ENCODE measurements at regions not wholly inside any gene's neighbourhood (a gene's known extent, or its start where the extent isn't known, plus 50 kb on each side); places are given as distances from the start of the nearest gene placed in this dataset.

DNA sequence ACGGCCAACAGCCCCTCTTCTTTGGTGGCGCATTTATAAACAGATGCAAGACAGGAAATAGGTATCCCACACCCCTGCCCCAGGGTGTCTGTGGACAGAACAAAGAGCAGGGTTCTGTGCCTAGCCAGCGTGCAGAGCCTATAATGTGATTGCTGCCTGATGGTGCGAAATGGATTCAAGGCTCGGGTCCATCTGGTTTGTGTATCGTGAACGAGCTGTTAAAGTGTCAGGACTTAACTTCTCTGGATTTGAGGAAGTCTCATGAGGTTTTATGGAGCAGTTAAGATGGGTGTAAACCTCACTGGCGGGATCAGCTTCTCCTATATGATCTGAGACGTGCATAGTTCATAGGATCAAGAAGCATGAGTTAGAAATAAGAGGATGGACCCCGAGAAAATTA lies 388.7 kb upstream of the TBX3 start:
- TF ChIP-seq, protein P1, sequence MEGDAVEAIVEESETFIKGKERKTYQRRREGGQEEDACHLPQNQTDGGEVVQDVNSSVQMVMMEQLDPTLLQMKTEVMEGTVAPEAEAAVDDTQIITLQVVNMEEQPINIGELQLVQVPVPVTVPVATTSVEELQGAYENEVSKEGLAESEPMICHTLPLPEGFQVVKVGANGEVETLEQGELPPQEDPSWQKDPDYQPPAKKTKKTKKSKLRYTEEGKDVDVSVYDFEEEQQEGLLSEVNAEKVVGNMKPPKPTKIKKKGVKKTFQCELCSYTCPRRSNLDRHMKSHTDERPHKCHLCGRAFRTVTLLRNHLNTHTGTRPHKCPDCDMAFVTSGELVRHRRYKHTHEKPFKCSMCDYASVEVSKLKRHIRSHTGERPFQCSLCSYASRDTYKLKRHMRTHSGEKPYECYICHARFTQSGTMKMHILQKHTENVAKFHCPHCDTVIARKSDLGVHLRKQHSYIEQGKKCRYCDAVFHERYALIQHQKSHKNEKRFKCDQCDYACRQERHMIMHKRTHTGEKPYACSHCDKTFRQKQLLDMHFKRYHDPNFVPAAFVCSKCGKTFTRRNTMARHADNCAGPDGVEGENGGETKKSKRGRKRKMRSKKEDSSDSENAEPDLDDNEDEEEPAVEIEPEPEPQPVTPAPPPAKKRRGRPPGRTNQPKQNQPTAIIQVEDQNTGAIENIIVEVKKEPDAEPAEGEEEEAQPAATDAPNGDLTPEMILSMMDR (IDR thresholded peaks at IDR 0.05), result no peak
- no peak for TF ChIP-seq EZH2 (IDR thresholded peaks at IDR 0.05)
- no peak for TF ChIP-seq EZH2phosphoT487 (IDR thresholded peaks at IDR 0.05)
